ENCODE measurements at regions not wholly inside any gene's neighbourhood (a gene's known extent, or its start where the extent isn't known, plus 50 kb on each side); places are given as distances from the start of the nearest gene placed in this dataset.

DNA sequence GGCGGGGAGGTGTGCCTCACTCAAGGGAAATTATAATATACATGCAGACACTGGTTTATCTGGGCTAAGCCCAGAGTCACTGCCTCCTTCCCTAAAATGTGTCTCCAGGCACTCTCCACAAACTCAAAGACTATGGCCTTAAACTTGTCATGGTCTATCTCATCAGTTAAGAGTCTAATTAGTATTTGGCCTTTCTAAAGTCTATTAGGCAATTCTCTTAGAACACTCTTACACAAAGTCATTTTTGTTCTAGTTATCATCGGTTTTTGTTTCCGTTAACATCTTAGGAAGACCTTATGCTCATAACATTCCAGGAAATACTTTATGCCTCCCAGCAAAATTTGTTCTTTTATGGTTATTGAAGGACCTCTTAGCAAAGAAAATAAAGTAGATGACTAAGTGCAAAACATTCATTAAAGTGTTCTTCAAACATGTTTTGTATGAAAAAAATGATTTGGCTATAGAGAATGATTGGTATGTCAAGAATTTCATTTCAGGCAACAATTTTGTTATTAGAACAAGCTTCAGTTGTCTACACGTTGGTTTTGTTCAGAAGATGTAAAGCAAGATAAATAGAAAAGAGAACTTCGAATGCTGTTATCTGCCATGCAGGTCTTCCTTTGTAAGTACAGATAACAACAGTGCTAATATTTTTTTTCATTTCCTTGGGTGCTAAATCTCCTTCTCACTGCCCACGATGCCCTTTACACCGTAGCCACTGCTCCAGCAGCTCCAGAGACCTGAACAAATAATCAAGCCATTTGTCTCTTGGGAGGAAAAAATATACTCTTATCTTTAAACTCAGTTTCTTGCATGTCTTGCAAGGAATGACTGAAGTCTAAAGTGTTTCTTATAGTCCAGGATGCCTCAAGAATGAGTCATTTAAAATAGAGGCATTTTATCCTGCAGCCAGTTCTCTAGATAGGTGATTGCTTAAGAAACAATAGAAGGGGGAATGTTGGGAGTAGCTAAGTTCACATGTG, 170.4 kb downstream of the HTR1B start:
- TF ChIP-seq ZZZ3 (CRISPR knock-in tag; IDR thresholded peaks at IDR 0.05; ENCODE audit: borderline replicate concordance) (no peak), JDP2 (CRISPR knock-in tag; IDR thresholded peaks at IDR 0.05; ENCODE audit: borderline replicate concordance) (no peak), U2AF1 (optimal IDR thresholded peaks at IDR 0.05; ENCODE audit: low read depth, low read length) (no peak), NCOR1 (IDR thresholded peaks at IDR 0.05; ENCODE audit: borderline replicate concordance, low read length) (no peak), JUN (CRISPR knock-in tag; IDR thresholded peaks at IDR 0.05) (no peak)
- TF ChIP-seq, protein P1, sequence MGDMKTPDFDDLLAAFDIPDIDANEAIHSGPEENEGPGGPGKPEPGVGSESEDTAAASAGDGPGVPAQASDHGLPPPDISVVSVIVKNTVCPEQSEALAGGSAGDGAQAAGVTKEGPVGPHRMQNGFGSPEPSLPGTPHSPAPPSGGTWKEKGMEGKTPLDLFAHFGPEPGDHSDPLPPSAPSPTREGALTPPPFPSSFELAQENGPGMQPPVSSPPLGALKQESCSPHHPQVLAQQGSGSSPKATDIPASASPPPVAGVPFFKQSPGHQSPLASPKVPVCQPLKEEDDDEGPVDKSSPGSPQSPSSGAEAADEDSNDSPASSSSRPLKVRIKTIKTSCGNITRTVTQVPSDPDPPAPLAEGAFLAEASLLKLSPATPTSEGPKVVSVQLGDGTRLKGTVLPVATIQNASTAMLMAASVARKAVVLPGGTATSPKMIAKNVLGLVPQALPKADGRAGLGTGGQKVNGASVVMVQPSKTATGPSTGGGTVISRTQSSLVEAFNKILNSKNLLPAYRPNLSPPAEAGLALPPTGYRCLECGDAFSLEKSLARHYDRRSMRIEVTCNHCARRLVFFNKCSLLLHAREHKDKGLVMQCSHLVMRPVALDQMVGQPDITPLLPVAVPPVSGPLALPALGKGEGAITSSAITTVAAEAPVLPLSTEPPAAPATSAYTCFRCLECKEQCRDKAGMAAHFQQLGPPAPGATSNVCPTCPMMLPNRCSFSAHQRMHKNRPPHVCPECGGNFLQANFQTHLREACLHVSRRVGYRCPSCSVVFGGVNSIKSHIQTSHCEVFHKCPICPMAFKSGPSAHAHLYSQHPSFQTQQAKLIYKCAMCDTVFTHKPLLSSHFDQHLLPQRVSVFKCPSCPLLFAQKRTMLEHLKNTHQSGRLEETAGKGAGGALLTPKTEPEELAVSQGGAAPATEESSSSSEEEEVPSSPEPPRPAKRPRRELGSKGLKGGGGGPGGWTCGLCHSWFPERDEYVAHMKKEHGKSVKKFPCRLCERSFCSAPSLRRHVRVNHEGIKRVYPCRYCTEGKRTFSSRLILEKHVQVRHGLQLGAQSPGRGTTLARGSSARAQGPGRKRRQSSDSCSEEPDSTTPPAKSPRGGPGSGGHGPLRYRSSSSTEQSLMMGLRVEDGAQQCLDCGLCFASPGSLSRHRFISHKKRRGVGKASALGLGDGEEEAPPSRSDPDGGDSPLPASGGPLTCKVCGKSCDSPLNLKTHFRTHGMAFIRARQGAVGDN (CRISPR knock-in tag; IDR thresholded peaks at IDR 0.05), result no peak
- TF ChIP-seq, protein P2, sequence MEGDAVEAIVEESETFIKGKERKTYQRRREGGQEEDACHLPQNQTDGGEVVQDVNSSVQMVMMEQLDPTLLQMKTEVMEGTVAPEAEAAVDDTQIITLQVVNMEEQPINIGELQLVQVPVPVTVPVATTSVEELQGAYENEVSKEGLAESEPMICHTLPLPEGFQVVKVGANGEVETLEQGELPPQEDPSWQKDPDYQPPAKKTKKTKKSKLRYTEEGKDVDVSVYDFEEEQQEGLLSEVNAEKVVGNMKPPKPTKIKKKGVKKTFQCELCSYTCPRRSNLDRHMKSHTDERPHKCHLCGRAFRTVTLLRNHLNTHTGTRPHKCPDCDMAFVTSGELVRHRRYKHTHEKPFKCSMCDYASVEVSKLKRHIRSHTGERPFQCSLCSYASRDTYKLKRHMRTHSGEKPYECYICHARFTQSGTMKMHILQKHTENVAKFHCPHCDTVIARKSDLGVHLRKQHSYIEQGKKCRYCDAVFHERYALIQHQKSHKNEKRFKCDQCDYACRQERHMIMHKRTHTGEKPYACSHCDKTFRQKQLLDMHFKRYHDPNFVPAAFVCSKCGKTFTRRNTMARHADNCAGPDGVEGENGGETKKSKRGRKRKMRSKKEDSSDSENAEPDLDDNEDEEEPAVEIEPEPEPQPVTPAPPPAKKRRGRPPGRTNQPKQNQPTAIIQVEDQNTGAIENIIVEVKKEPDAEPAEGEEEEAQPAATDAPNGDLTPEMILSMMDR (CRISPR knock-in tag; IDR thresholded peaks at IDR 0.05), result no peak
- TF ChIP-seq, protein P3, sequence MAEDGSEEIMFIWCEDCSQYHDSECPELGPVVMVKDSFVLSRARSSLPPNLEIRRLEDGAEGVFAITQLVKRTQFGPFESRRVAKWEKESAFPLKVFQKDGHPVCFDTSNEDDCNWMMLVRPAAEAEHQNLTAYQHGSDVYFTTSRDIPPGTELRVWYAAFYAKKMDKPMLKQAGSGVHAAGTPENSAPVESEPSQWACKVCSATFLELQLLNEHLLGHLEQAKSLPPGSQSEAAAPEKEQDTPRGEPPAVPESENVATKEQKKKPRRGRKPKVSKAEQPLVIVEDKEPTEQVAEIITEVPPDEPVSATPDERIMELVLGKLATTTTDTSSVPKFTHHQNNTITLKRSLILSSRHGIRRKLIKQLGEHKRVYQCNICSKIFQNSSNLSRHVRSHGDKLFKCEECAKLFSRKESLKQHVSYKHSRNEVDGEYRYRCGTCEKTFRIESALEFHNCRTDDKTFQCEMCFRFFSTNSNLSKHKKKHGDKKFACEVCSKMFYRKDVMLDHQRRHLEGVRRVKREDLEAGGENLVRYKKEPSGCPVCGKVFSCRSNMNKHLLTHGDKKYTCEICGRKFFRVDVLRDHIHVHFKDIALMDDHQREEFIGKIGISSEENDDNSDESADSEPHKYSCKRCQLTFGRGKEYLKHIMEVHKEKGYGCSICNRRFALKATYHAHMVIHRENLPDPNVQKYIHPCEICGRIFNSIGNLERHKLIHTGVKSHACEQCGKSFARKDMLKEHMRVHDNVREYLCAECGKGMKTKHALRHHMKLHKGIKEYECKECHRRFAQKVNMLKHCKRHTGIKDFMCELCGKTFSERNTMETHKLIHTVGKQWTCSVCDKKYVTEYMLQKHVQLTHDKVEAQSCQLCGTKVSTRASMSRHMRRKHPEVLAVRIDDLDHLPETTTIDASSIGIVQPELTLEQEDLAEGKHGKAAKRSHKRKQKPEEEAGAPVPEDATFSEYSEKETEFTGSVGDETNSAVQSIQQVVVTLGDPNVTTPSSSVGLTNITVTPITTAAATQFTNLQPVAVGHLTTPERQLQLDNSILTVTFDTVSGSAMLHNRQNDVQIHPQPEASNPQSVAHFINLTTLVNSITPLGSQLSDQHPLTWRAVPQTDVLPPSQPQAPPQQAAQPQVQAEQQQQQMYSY (CRISPR knock-in tag; IDR thresholded peaks at IDR 0.05), result no peak

Measured in HepG2 (cell line).